ENCODE measurements at regions not wholly inside any gene's neighbourhood (a gene's known extent, or its start where the extent isn't known, plus 50 kb on each side); places are given as distances from the start of the nearest gene placed in this dataset.

DNA sequence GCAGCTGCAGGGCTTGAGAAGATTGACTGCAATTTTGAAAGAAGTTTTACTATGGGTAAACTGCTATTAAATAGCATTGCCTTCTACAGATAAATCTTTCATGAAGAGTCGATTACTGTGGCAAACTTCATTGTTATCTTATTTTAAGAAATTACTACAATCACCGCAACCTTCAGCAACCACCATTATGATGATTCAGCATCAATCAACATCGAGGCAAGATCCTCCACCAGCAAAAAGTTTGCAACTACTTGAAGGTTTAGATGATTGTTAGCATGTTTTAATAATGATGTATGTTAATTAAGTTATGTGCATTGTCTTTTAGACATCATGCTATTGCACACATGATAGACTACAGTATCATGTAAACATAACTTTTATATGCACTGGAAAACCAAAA is 1511.0 kb downstream of the FSTL5 start:
- no peak for TF ChIP-seq EZH2 (IDR thresholded peaks at IDR 0.05; ENCODE audit: low read length)
- TF ChIP-seq, protein P1, sequence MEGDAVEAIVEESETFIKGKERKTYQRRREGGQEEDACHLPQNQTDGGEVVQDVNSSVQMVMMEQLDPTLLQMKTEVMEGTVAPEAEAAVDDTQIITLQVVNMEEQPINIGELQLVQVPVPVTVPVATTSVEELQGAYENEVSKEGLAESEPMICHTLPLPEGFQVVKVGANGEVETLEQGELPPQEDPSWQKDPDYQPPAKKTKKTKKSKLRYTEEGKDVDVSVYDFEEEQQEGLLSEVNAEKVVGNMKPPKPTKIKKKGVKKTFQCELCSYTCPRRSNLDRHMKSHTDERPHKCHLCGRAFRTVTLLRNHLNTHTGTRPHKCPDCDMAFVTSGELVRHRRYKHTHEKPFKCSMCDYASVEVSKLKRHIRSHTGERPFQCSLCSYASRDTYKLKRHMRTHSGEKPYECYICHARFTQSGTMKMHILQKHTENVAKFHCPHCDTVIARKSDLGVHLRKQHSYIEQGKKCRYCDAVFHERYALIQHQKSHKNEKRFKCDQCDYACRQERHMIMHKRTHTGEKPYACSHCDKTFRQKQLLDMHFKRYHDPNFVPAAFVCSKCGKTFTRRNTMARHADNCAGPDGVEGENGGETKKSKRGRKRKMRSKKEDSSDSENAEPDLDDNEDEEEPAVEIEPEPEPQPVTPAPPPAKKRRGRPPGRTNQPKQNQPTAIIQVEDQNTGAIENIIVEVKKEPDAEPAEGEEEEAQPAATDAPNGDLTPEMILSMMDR (optimal IDR thresholded peaks at IDR 0.05 in 1 of 3, IDR thresholded peaks at IDR 0.05 in 1 of 3, conservative IDR thresholded peaks at IDR 0.05 in 1 of 3; ENCODE audit: extremely low read depth in 1 of 3, insufficient read depth in 2 of 3, low read length in 3 of 3): no peak
- FAIRE-seq: no peak
- Histone ChIP-seq H3K79me2 (ENCODE audit: control insufficient read depth, insufficient read depth, low read length) (no peaks in the 10 kb centered on the region), H3K9ac (ENCODE audit: control insufficient read depth, extremely low read depth, insufficient read depth, low read length) (no peak overlapping the region), H4K20me1 (ENCODE audit: control insufficient read depth, extremely low read depth, insufficient read depth, low read length) (no peaks in the 10 kb centered on the region), H3K36me3 (ENCODE audit: control insufficient read depth in 2 of 2, extremely low read depth in 1 of 2, insufficient read depth in 2 of 2, low read length in 2 of 2) (no peaks in the 10 kb centered on the region), H3K27ac (ENCODE audit: control insufficient read depth, insufficient read depth, low read length) (no peak overlapping the region), H3K9me3 (ENCODE audit: control insufficient read depth, low read depth, low read length) (no peaks in the 10 kb centered on the region), H3K4me2 (ENCODE audit: control insufficient read depth, extremely low read depth, insufficient read depth, low read depth, low read length) (no peak overlapping the region), H3K4me3 (ENCODE audit: control insufficient read depth in 2 of 3, extremely low read depth in 1 of 3, insufficient read depth in 2 of 3, low read depth in 1 of 3, low read length in 3 of 3) (no peak overlapping the region), H3K27me3 (ENCODE audit: control insufficient read depth, extremely low read depth, insufficient read depth, low read length) (no peaks in the 10 kb centered on the region), H2AFZ (ENCODE audit: control insufficient read depth, low read length) (no peak overlapping the region), H3K4me1 (ENCODE audit: control insufficient read depth, extremely low read depth, insufficient read depth, low read length) (no peaks in the 10 kb centered on the region), H3K9me1 (ENCODE audit: control insufficient read depth, extremely low read depth, insufficient read depth, low read length) (no peaks in the 10 kb centered on the region)
- dilution Hi-C loops (cut with MboI; ENCODE audit: extremely low pct_ligation_motif_present, low sequenced_read_pairs): no loop called here
- no peak for DNase-seq (ENCODE audit: low read depth, low spot score)

DNA sequence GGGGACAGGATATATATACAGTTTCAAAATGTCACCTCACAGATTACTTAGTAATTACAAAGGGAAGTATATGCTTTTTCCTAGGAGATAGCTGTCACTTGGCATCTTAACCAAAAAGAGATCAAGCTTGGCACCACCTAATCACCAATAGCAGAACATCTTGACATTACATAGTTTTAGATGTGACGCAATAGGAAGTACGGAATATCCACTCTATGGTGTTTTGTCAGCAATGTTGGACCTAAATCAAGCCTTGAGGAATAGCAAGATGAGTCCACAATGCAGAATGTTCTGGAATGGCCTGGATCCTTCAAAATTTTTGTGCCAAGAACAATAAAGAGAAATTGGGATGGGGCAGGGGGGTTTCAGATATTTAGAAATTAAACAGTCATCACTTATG is 1488.2 kb downstream of the FSTL5 start:
- Histone ChIP-seq H3K9me1 (ENCODE audit: control insufficient read depth, extremely low read depth, insufficient read depth, low read length) (no peaks in the 10 kb centered on the region), H3K4me3 (ENCODE audit: control insufficient read depth in 2 of 3, extremely low read depth in 1 of 3, insufficient read depth in 2 of 3, low read depth in 1 of 3, low read length in 3 of 3) (no peak overlapping the region), H2AFZ (ENCODE audit: control insufficient read depth, low read length) (no peak overlapping the region), H3K79me2 (ENCODE audit: control insufficient read depth, insufficient read depth, low read length) (no peaks in the 10 kb centered on the region), H3K4me2 (ENCODE audit: control insufficient read depth, extremely low read depth, insufficient read depth, low read depth, low read length) (no peak overlapping the region), H3K27me3 (ENCODE audit: control insufficient read depth, extremely low read depth, insufficient read depth, low read length) (no peaks in the 10 kb centered on the region), H3K9ac (ENCODE audit: control insufficient read depth, extremely low read depth, insufficient read depth, low read length) (no peak overlapping the region), H3K9me3 (ENCODE audit: control insufficient read depth, low read depth, low read length) (no peaks in the 10 kb centered on the region), H3K4me1 (ENCODE audit: control insufficient read depth, extremely low read depth, insufficient read depth, low read length) (no peaks in the 10 kb centered on the region), H3K36me3 (ENCODE audit: control insufficient read depth in 2 of 2, extremely low read depth in 1 of 2, insufficient read depth in 2 of 2, low read length in 2 of 2) (no peaks in the 10 kb centered on the region), H3K27ac (ENCODE audit: control insufficient read depth, insufficient read depth, low read length) (no peak overlapping the region), H4K20me1 (ENCODE audit: control insufficient read depth, extremely low read depth, insufficient read depth, low read length) (no peaks in the 10 kb centered on the region)
- FAIRE-seq (no peak), DNase-seq (ENCODE audit: low read depth, low spot score) (no peak)
- dilution Hi-C loops (cut with MboI; ENCODE audit: extremely low pct_ligation_motif_present, low sequenced_read_pairs): no loop called here
- TF ChIP-seq, protein P1 (optimal IDR thresholded peaks at IDR 0.05 in 1 of 3, IDR thresholded peaks at IDR 0.05 in 1 of 3, conservative IDR thresholded peaks at IDR 0.05 in 1 of 3; ENCODE audit: extremely low read depth in 1 of 3, insufficient read depth in 2 of 3, low read length in 3 of 3): no peak
- TF ChIP-seq EZH2 (IDR thresholded peaks at IDR 0.05; ENCODE audit: low read length): no peak

All from keratinocyte (primary cell).